ENCODE measurements at regions not wholly inside any gene's neighbourhood (a gene's known extent, or its start where the extent isn't known, plus 50 kb on each side); places are given as distances from the start of the nearest gene placed in this dataset.

- peaks cover 5 to 6% of the 10 kb centered on the region in 2 donors for H3K4me1 ChIP-seq (ENCODE audit: control insufficient read depth in 2 of 2, insufficient read depth in 2 of 2, low read length in 2 of 2)
- no peak overlapping the region for H3K27ac ChIP-seq (ENCODE audit: low read depth in 1 of 2, low read length in 1 of 2)
- no peaks in the 10 kb centered on the region for H3K36me3 ChIP-seq (ENCODE audit: control insufficient read depth in 2 of 2, insufficient read depth in 2 of 2, low read length in 1 of 2)
- H3K4me3 ChIP-seq (ENCODE audit: low read length in 2 of 2): no peak overlapping the region
- peaks cover 2 to 5% of the 10 kb centered on the region in 2 donors for H3K27me3 ChIP-seq (ENCODE audit: control insufficient read depth in 2 of 2, insufficient read depth in 1 of 2, low read length in 1 of 2)
- WGBS: 93% methylated on average over 14 of the region's 14 CpGs
- no peaks in the 10 kb centered on the region for H3K9me3 ChIP-seq (ENCODE audit: control insufficient read depth in 2 of 2, insufficient read depth in 1 of 2, low read length in 1 of 2)
- no peak for DNase-seq (ENCODE audit: low read depth in 6 of 9, low spot score in 9 of 9)
These were observed 217.1 kb downstream of the ANKRD60 start for GRCh38 chr20:58011106-58011946.

DNA sequence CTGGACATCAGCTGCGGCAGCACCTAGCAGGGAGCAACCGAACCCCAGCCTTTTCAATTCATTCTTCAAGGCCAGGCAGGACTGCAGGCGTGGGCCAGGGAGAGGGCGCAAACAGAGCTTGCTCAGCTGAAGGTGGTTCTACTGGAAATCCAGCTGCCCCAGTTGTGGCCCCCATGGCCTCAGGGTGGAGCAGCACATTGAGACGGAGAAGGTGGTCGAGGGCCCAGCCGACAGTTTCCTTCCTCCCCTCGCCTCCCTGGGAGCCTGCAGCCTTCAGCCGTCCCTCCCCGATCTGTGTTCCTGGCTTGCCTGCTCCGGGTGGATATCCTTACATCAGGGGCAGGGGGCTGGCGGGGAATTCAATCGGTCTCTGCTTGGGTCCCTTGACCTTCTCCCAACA lies 217.8 kb downstream of the ANKRD60 start:
- Histone ChIP-seq H3K27me3 (ENCODE audit: control insufficient read depth in 2 of 2, insufficient read depth in 1 of 2, low read length in 1 of 2) (peaks cover 2 to 5% of the 10 kb centered on the region in 2 donors), H3K9me3 (ENCODE audit: control insufficient read depth in 2 of 2, insufficient read depth in 1 of 2, low read length in 1 of 2) (no peaks in the 10 kb centered on the region), H3K4me3 (ENCODE audit: low read length in 2 of 2) (no peak overlapping the region), H3K4me1 (ENCODE audit: control insufficient read depth in 2 of 2, insufficient read depth in 2 of 2, low read length in 2 of 2) (peaks cover 5 to 6% of the 10 kb centered on the region in 2 donors), H3K27ac (ENCODE audit: low read depth in 1 of 2, low read length in 1 of 2) (no peak overlapping the region), H3K36me3 (ENCODE audit: control insufficient read depth in 2 of 2, insufficient read depth in 2 of 2, low read length in 1 of 2) (no peaks in the 10 kb centered on the region)
- WGBS: 93% methylated on average over 13 of the region's 13 CpGs
- DNase-seq (ENCODE audit: low read depth in 6 of 9, low spot score in 9 of 9): no peak

DNA sequence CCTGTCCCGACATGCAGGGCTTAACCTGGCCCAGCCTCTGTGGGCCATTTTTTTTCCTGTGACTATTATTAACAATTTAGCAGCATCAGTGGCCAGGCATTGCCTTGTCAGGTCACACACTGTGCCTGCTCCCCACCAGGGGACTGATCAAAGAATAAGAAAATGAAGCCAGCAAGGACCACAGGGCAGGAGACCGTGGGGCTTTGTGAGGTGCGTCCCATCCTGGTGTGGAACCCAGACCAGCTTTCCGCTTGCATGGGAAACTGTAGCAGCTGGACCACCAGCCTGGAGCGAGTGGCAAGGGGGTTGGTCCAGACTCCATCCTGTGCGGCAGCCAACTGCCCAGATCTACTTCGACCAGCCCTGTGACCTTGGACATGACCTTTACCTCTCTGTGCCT lies 218.3 kb downstream of the ANKRD60 start:
- Histone ChIP-seq H3K27ac (ENCODE audit: low read depth in 1 of 2, low read length in 1 of 2) (no peak overlapping the region), H3K27me3 (ENCODE audit: control insufficient read depth in 2 of 2, insufficient read depth in 1 of 2, low read length in 1 of 2) (peaks cover 2 to 5% of the 10 kb centered on the region in 2 donors), H3K9me3 (ENCODE audit: control insufficient read depth in 2 of 2, insufficient read depth in 1 of 2, low read length in 1 of 2) (no peaks in the 10 kb centered on the region), H3K4me3 (ENCODE audit: low read length in 2 of 2) (no peak overlapping the region), H3K4me1 (ENCODE audit: control insufficient read depth in 2 of 2, insufficient read depth in 2 of 2, low read length in 2 of 2) (peaks cover 5 to 6% of the 10 kb centered on the region in 2 donors), H3K36me3 (ENCODE audit: control insufficient read depth in 2 of 2, insufficient read depth in 2 of 2, low read length in 1 of 2) (no peaks in the 10 kb centered on the region)
- 96% methylated on average over 7 of the region's 7 CpGs for WGBS
- no peak for DNase-seq (ENCODE audit: low read depth in 6 of 9, low spot score in 9 of 9)

GRCh38 chr20:58008866-58009265 lies 219.6 kb downstream of the ANKRD60 start:
- H3K27me3 ChIP-seq (ENCODE audit: control insufficient read depth in 2 of 2, insufficient read depth in 1 of 2, low read length in 1 of 2): peaks cover 2 to 5% of the 10 kb centered on the region in 2 donors
- no peak for DNase-seq (ENCODE audit: low read depth in 6 of 9, low spot score in 9 of 9)
- no peaks in the 10 kb centered on the region for H3K36me3 ChIP-seq (ENCODE audit: control insufficient read depth in 2 of 2, insufficient read depth in 2 of 2, low read length in 1 of 2)
- no peak overlapping the region for H3K4me3 ChIP-seq (ENCODE audit: low read length in 2 of 2)
- 94% methylated on average over 4 of the region's 4 CpGs for WGBS
- H3K4me1 ChIP-seq (ENCODE audit: control insufficient read depth in 2 of 2, insufficient read depth in 2 of 2, low read length in 2 of 2): no peaks in the 10 kb centered on the region
- no peak overlapping the region for H3K27ac ChIP-seq (ENCODE audit: low read depth in 1 of 2, low read length in 1 of 2)
- no peaks in the 10 kb centered on the region for H3K9me3 ChIP-seq (ENCODE audit: control insufficient read depth in 2 of 2, insufficient read depth in 1 of 2, low read length in 1 of 2)

DNA sequence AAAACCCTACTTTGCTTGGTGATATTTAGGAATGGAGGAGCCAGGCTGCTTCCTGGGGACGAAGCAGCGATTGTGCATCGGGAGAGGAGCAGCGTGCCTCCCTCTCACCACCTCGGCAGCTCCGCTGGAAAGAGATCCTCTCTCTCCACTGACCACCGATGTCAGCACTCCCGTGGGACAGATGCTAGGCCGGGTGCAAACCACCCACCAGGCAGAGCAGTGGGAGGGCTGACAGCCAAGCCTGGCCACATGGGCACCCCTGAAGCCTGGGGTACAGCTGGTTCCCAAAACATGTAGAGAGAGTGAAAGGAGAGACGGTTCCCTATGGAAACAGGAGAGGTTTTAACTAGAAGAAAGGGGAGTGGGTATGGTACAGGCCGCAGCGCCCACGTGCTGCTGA lies 220.0 kb downstream of the ANKRD60 start:
- H3K27ac ChIP-seq (ENCODE audit: low read depth in 1 of 2, low read length in 1 of 2): no peak overlapping the region
- 96% methylated on average over 13 of the region's 13 CpGs for WGBS
- H3K4me3 ChIP-seq (ENCODE audit: low read length in 2 of 2): no peak overlapping the region
- H3K36me3 ChIP-seq (ENCODE audit: control insufficient read depth in 2 of 2, insufficient read depth in 2 of 2, low read length in 1 of 2): no peaks in the 10 kb centered on the region
- H3K4me1 ChIP-seq (ENCODE audit: control insufficient read depth in 2 of 2, insufficient read depth in 2 of 2, low read length in 2 of 2): no peaks in the 10 kb centered on the region
- H3K27me3 ChIP-seq (ENCODE audit: control insufficient read depth in 2 of 2, insufficient read depth in 1 of 2, low read length in 1 of 2): peaks cover 2 to 5% of the 10 kb centered on the region in 2 donors
- H3K9me3 ChIP-seq (ENCODE audit: control insufficient read depth in 2 of 2, insufficient read depth in 1 of 2, low read length in 1 of 2): peaks cover 0 to 2% of the 10 kb centered on the region in 2 donors
- DNase-seq (ENCODE audit: low read depth in 6 of 9, low spot score in 9 of 9): no peak

DNA sequence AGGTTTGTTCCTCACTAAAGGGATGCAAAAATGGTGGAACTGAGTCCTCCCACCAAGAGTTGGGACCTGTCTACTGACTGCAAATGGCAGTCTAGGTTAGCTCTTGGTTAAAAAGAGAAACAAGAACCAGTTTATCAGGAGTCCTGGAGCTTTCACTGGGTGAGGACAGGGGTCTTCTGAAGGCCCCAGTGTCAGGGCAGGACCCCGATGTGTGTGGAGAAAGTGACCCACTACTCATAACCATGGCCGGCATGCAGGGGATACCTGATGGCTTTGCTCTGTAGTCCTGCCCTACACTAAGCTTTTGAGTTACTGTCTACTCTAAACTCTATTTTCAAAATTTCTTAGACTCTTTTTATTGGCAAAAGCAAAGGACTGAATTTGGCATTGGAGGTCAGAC lies 220.5 kb downstream of the ANKRD60 start:
- Histone ChIP-seq H3K36me3 (ENCODE audit: control insufficient read depth in 2 of 2, insufficient read depth in 2 of 2, low read length in 1 of 2) (no peaks in the 10 kb centered on the region), H3K9me3 (ENCODE audit: control insufficient read depth in 2 of 2, insufficient read depth in 1 of 2, low read length in 1 of 2) (peaks cover 0 to 4% of the 10 kb centered on the region in 2 donors), H3K27me3 (ENCODE audit: control insufficient read depth in 2 of 2, insufficient read depth in 1 of 2, low read length in 1 of 2) (peaks cover 2 to 5% of the 10 kb centered on the region in 2 donors), H3K4me3 (ENCODE audit: low read length in 2 of 2) (no peak overlapping the region), H3K4me1 (ENCODE audit: control insufficient read depth in 2 of 2, insufficient read depth in 2 of 2, low read length in 2 of 2) (no peaks in the 10 kb centered on the region), H3K27ac (ENCODE audit: low read depth in 1 of 2, low read length in 1 of 2) (no peak overlapping the region)
- DNase-seq (ENCODE audit: low read depth in 6 of 9, low spot score in 9 of 9): no peak
- 100% methylated on average over 2 of the region's 2 CpGs for WGBS

- no peak overlapping the region for H3K27ac ChIP-seq (ENCODE audit: low read depth in 1 of 2, low read length in 1 of 2)
- WGBS: 69% methylated on average over 11 of the region's 11 CpGs
- no peak for DNase-seq (ENCODE audit: low read depth in 6 of 9, low spot score in 9 of 9)
- H3K4me3 ChIP-seq (ENCODE audit: low read length in 2 of 2): no peak overlapping the region
- H3K36me3 ChIP-seq (ENCODE audit: control insufficient read depth in 2 of 2, insufficient read depth in 2 of 2, low read length in 1 of 2): no peaks in the 10 kb centered on the region
- H3K4me1 ChIP-seq (ENCODE audit: control insufficient read depth in 2 of 2, insufficient read depth in 2 of 2, low read length in 2 of 2): no peaks in the 10 kb centered on the region
- peaks cover 0 to 4% of the 10 kb centered on the region in 2 donors for H3K9me3 ChIP-seq (ENCODE audit: control insufficient read depth in 2 of 2, insufficient read depth in 1 of 2, low read length in 1 of 2)
- peaks cover 0 to 5% of the 10 kb centered on the region in 2 donors for H3K27me3 ChIP-seq (ENCODE audit: control insufficient read depth in 2 of 2, insufficient read depth in 1 of 2, low read length in 1 of 2)
These were observed 221.8 kb downstream of the ANKRD60 start for GRCh38 chr20:58006346-58007316.

GRCh38 chr20:58005581-58006345 lies 222.7 kb downstream of the ANKRD60 start:
- H3K27me3 ChIP-seq (ENCODE audit: control insufficient read depth in 2 of 2, insufficient read depth in 1 of 2, low read length in 1 of 2): no peaks in the 10 kb centered on the region

More at GRCh38 chr20:58005581-58006345, 222.7 kb downstream of the ANKRD60 start:
- Histone ChIP-seq H3K4me3 (ENCODE audit: low read length in 2 of 2) (no peak overlapping the region), H3K4me1 (ENCODE audit: control insufficient read depth in 2 of 2, insufficient read depth in 2 of 2, low read length in 2 of 2) (no peaks in the 10 kb centered on the region), H3K27ac (ENCODE audit: low read depth in 1 of 2, low read length in 1 of 2) (no peak overlapping the region), H3K9me3 (ENCODE audit: control insufficient read depth in 2 of 2, insufficient read depth in 1 of 2, low read length in 1 of 2) (peaks cover 0 to 4% of the 10 kb centered on the region in 2 donors), H3K36me3 (ENCODE audit: control insufficient read depth in 2 of 2, insufficient read depth in 2 of 2, low read length in 1 of 2) (no peaks in the 10 kb centered on the region)
- WGBS: 88% methylated on average over 8 of the region's 8 CpGs
- no peak for DNase-seq (ENCODE audit: low read depth in 6 of 9, low spot score in 9 of 9)

Data from thymus (tissue), 11 donors.